Brain microvascular endothelial cell (primary cell): ENCODE measurements at regions not wholly inside any gene's neighbourhood (a gene's known extent, or its start where the extent isn't known, plus 50 kb on each side); places are given as distances from the start of the nearest gene placed in this dataset.
"Not testable (repeated sequence)": the region's sequence is repeated elsewhere in the genome, so short reads cannot be mapped to it uniquely, and the experiment has no call there.

Experiments used
- DNase-seq: peaks from one replicate; pipeline ENCODE4 v3.0.0-alpha.2; 2020
- H3K27ac ChIP-seq: fragments of 250-450 bp; sonication (Bioruptor Pico); 2 replicates; pipeline ENCODE4 v1.5.1; 2020; ENCODE audit warnings: mild to moderate bottlenecking, moderate library complexity
- H3K27me3 ChIP-seq: fragments of 250-450 bp; sonication (Bioruptor Pico); replicated peaks from 2 replicates; pipeline ENCODE4 v1.5.1; 2020; ENCODE audit warnings: mild to moderate bottlenecking
- H3K36me3 ChIP-seq: fragments of 250-450 bp; sonication (Bioruptor Pico); replicated peaks from 2 replicates; pipeline ENCODE4 v1.5.1; 2020; ENCODE audit warnings: mild to moderate bottlenecking
- H3K4me3 ChIP-seq: 2 replicates; pipeline ENCODE4 v1.5.1; 2011; ENCODE audit warnings: low read depth, mild to moderate bottlenecking, control low read depth, low read length, moderate library complexity
- CTCF ChIP-seq: IDR thresholded peaks from 2 replicates; pipeline ENCODE4 v1.5.1; 2011; ENCODE audit warnings: low read depth, mild to moderate bottlenecking, moderate library complexity, low read length, control low read depth, inconsistent platforms; ENCODE audit errors: missing control alignments
- in situ Hi-C: cut with HindIII; loops from 2 replicates; pipeline ENCODE4 v1.10.0; 2017; ENCODE audit warnings: low sequenced_read_pairs, low pct_ligation_motif_present

GRCh38 chrX:143270317-143270716 is 244.6 kb downstream of the SPANXN4 start:
- Histone ChIP-seq H3K36me3 (no peaks in the 10 kb centered on the region), H3K27me3 (no peaks in the 10 kb centered on the region), H3K27ac (no peak overlapping the region), H3K4me3 (no peak overlapping the region)
- DNase-seq: no peak
- no peak for TF ChIP-seq CTCF
- in situ Hi-C loops: no loop called here

GRCh38 chrX:143244593-143244992 is 218.9 kb downstream of the SPANXN4 start:
- DNase-seq, H3K27me3 ChIP-seq, in situ Hi-C loops, H3K4me3 ChIP-seq, H3K36me3 ChIP-seq, H3K27ac ChIP-seq: not testable (repeated sequence)

- DNase-seq: no peak
- H3K27me3 ChIP-seq: no peaks in the 10 kb centered on the region
- TF ChIP-seq CTCF: no peak
- H3K36me3 ChIP-seq: no peaks in the 10 kb centered on the region
- H3K27ac ChIP-seq: no peak overlapping the region
- H3K4me3 ChIP-seq: no peak overlapping the region
- in situ Hi-C loops: no loop called here
Observed at GRCh38 chrX:143240658-143241057, 214.9 kb downstream of the SPANXN4 start.

GRCh38 chrX:143231492-143231891 is 205.8 kb downstream of the SPANXN4 start:
- Histone ChIP-seq H3K36me3 (no peaks in the 10 kb centered on the region), H3K27me3 (no peaks in the 10 kb centered on the region), H3K4me3 (no peak overlapping the region), H3K27ac (no peak overlapping the region)
- in situ Hi-C loops: no loop called here
- no peak for TF ChIP-seq CTCF
- no peak for DNase-seq

- H3K27ac ChIP-seq, H3K4me3 ChIP-seq, H3K36me3 ChIP-seq, DNase-seq, in situ Hi-C loops, H3K27me3 ChIP-seq: not testable (repeated sequence)
Observed at GRCh38 chrX:143228600-143228999, 202.9 kb downstream of the SPANXN4 start.

- no peak overlapping the region for H3K4me3 ChIP-seq
- no peaks in the 10 kb centered on the region for H3K27me3 ChIP-seq
- in situ Hi-C loops: no loop called here
- no peaks in the 10 kb centered on the region for H3K36me3 ChIP-seq
- no peak for TF ChIP-seq CTCF
- no peak for DNase-seq
- H3K27ac ChIP-seq: no peak overlapping the region
Observed at GRCh38 chrX:143206966-143207365, 181.2 kb downstream of the SPANXN4 start.

- H3K4me3 ChIP-seq: no peak overlapping the region
- TF ChIP-seq CTCF: no peak
- in situ Hi-C loops: no loop called here
Observed at GRCh38 chrX:143171703-143172102, 146.0 kb downstream of the SPANXN4 start.

More at GRCh38 chrX:143171703-143172102, 146.0 kb downstream of the SPANXN4 start:
- DNase-seq: no peak
- H3K27ac ChIP-seq: no peak overlapping the region
- H3K27me3 ChIP-seq: no peaks in the 10 kb centered on the region
- H3K36me3 ChIP-seq: no peaks in the 10 kb centered on the region
